ENCODE measurements at regions not wholly inside any gene's neighbourhood (a gene's known extent, or its start where the extent isn't known, plus 50 kb on each side); places are given as distances from the start of the nearest gene placed in this dataset.

DNA sequence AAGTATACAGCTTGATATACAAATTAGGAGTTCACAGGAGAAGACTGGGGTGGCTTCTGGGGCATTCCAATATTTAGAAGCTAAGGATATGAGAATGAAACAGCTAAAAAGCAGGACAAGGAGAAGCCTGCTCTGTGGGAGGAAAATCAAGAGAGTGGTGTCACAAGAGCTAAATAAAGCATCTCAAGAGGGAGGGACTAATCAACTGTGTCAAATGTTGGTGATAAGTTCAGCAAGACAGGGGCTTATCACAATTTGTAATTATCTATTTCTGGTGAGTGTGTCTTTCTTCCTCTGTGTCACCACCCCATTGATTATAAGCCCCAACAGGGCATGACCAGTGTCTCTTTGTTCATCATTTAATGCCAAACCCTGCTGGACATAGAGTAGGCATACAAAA is 295.8 kb upstream of the DUSP10 start:
- Mint-ChIP-seq H3K4me3 (no peak overlapping the region), H3K9me3 (no peaks in the 10 kb centered on the region), H3K27ac (no peak overlapping the region), H3K36me3 (ENCODE audit: insufficient read depth in 1 of 3, low read depth in 3 of 3) (no peaks in the 10 kb centered on the region; a peak in 1 of 7 replicates), H3K27me3 (ENCODE audit: low read depth) (no peaks in the 10 kb centered on the region), H3K4me1 (0 out of 4 replicates have a peak, but pooled peaks cover 0 to 7% of the 10 kb centered on the region in 2 experiments)
- Histone ChIP-seq H4K91ac (ENCODE audit: insufficient read length, low read depth, low read length) (no peak overlapping the region), H4K8ac (replicated peaks; ENCODE audit: insufficient read length, low read depth, low read length) (no peak overlapping the region), H2BK120ac (ENCODE audit: low read depth, low read length, poor library complexity, severe bottlenecking) (no peak overlapping the region), H2AFZ (ENCODE audit: low read length) (no peak overlapping the region), H3K4me1 (ENCODE audit: insufficient read depth, low read length) (no peaks in the 10 kb centered on the region), H3K56ac (ENCODE audit: insufficient read length, low read depth, low read length) (no peak overlapping the region), H3K9me3 (ENCODE audit: control insufficient read depth, low read depth, low read length) (no peaks in the 10 kb centered on the region), H3K4ac (ENCODE audit: low read depth, low read length) (no peak overlapping the region), H2BK20ac (ENCODE audit: low read depth, low read length, poor library complexity, severe bottlenecking) (no peak overlapping the region), H2BK12ac (ENCODE audit: insufficient read length, low read depth, low read length) (no peak overlapping the region), H3K9ac (ENCODE audit: extremely low read depth, insufficient read length, low read length) (no peak overlapping the region), H3K27ac (ENCODE audit: insufficient read length, low read depth, low read length) (no peak overlapping the region), H3K79me2 (ENCODE audit: insufficient read depth, low read length) (no peaks in the 10 kb centered on the region), H4K20me1 (ENCODE audit: control insufficient read depth, insufficient read depth, insufficient read length) (no peaks in the 10 kb centered on the region), H4K5ac (ENCODE audit: insufficient read length, low read depth, low read length) (no peak overlapping the region), H3K23ac (ENCODE audit: insufficient read length, low read depth, low read length) (no peak overlapping the region), H3K27me3 (ENCODE audit: insufficient read depth, low read length) (no peaks in the 10 kb centered on the region), H3K4me2 (ENCODE audit: insufficient read depth, insufficient read length, low read length) (no peak overlapping the region), H2AK5ac (ENCODE audit: insufficient read length, low read length) (no peak overlapping the region), H2BK15ac (ENCODE audit: low read depth, low read length) (no peak overlapping the region), H3K23me2 (ENCODE audit: insufficient read length, low read depth, low read length, poor library complexity, severe bottlenecking) (no peaks in the 10 kb centered on the region), H3K14ac (ENCODE audit: insufficient read depth, low read length) (no peak overlapping the region), H3T11ph (ENCODE audit: low read length) (no peak overlapping the region), H3K79me1 (ENCODE audit: insufficient read depth, low read depth, low read length, poor library complexity, severe bottlenecking) (no peaks in the 10 kb centered on the region), H3K18ac (ENCODE audit: insufficient read length, low read depth, low read length) (no peak overlapping the region), H2BK5ac (ENCODE audit: insufficient read length, low read length) (no peak overlapping the region)
- no peak for TF ChIP-seq CTCF (conservative IDR thresholded peaks at IDR 0.05)
- no peak for DNase-seq
